GM12878 (cell line): ENCODE measurements at regions not wholly inside any gene's neighbourhood (a gene's known extent, or its start where the extent isn't known, plus 50 kb on each side); places are given as distances from the start of the nearest gene placed in this dataset.

Experiments
- ATAC-seq: fragments of 200-7000 bp; cut with Tn5 transposase; 3 replicates; pipeline ENCODE4 v1.9.1; 2020; ENCODE audit warnings: mild to moderate bottlenecking, moderate library complexity
- BruUV-seq: library from RNA; stranded (reverse); fragments of 400-500 nt; replicated peaks from 2 replicates; lab custom pipeline; 2021; lab: Mats Ljungman, UMichigan
- CTCF ChIA-PET: fragments of 300-600 bp; sonication (Branson Sonifier 250); formaldehyde crosslinking; extraction: SDS; loops from one replicate; lab custom pipeline; 2021; ENCODE audit warnings: inconsistent platforms; lab: Yijun Ruan, JAX
- POLR2A ChIA-PET: fragments of 350-600 bp; formaldehyde crosslinking; extraction: SDS; loops from one replicate; lab custom pipeline; 2021; ENCODE audit warnings: inconsistent platforms; lab: Charles Lee
- RAD21 ChIA-PET: fragments of 300-600 bp; sonication (Branson Sonifier 250); formaldehyde crosslinking; loops from one replicate; lab custom pipeline; 2023; ENCODE audit warnings: antibody characterized with exemption; ENCODE audit not compliant: unreplicated experiment; lab: Charles Lee
- SMC1A ChIA-PET: fragments of 300-600 bp; sonication (Branson Sonifier 250); formaldehyde crosslinking; loops from one replicate; lab custom pipeline; 2023; ENCODE audit not compliant: unreplicated experiment, uncharacterized antibody; lab: Charles Lee
- DNase-seq: peaks from one replicate; pipeline ENCODE4 v3.0.0-alpha.2; 2011; ENCODE audit warnings: low read depth, low spot score
- FAIRE-seq: peaks from 3 replicates; lab custom pipeline; 2011; peaks lifted over from hg19 to GRCh38; lab: Jason Lieb, UNC
- H2AFZ ChIP-seq: 2 replicates; pipeline ENCODE4 v1.6.0; 2011; ENCODE audit warnings: low read depth, low read length, control low read depth; ENCODE audit not compliant: control insufficient read depth
- H3K27ac ChIP-seq: 2 replicates; pipeline ENCODE4 v1.5.1; 2011; ENCODE audit warnings: control low read depth; ENCODE audit not compliant: control insufficient read depth, insufficient read depth
- H3K27me3 ChIP-seq, 2 experiments: replicated peaks in 1 of 2; 2 replicates each; pipeline versions ENCODE4 v1.6.0 to v1.6.1; 2011; ENCODE audit warnings: low read length in 1 of 2; ENCODE audit not compliant: control insufficient read depth in 2 of 2, insufficient read depth in 2 of 2
- H3K36me3 ChIP-seq, 2 experiments: 2 replicates each; pipeline ENCODE4 v1.5.1; 2011; ENCODE audit warnings: low read length in 1 of 2; ENCODE audit not compliant: control insufficient read depth in 2 of 2, insufficient read depth in 2 of 2
- H3K4me1 ChIP-seq: 2 replicates; pipeline ENCODE4 v1.6.1; 2011; ENCODE audit warnings: mild to moderate bottlenecking, low read length, moderate library complexity, mixed read lengths; ENCODE audit not compliant: control insufficient read depth, insufficient read depth
- H3K4me2 ChIP-seq: 2 replicates; pipeline ENCODE4 v1.6.0; 2011; ENCODE audit warnings: control low read depth; ENCODE audit not compliant: control insufficient read depth, insufficient read depth
- H3K4me3 ChIP-seq: fragments of 200-600 bp; sonication (generic); 2 replicates; pipeline ENCODE4 v1.5.1; 2016
- H3K79me2 ChIP-seq: 2 replicates; pipeline ENCODE4 v1.6.0; 2011; ENCODE audit warnings: low read length; ENCODE audit not compliant: control insufficient read depth, insufficient read depth
- H3K9ac ChIP-seq: 2 replicates; pipeline ENCODE4 v1.8.0; 2011; ENCODE audit warnings: low read length, control low read depth, mixed read lengths; ENCODE audit not compliant: control insufficient read depth, insufficient read depth
- H3K9me3 ChIP-seq: replicated peaks from 3 replicates; pipeline ENCODE4 v1.5.1; 2011; ENCODE audit warnings: mild to moderate bottlenecking, low read length; ENCODE audit not compliant: control insufficient read depth, insufficient read depth
- H4K20me1 ChIP-seq: 2 replicates; pipeline ENCODE4 v1.6.0; 2011; ENCODE audit not compliant: control insufficient read depth, insufficient read depth
- BHLHE40 ChIP-seq, 2 experiments: fragments of 450-650 bp in 1 of 2; IDR thresholded peaks; 2 replicates each; pipeline ENCODE4 v1.6.1; 2011 to 2017; ENCODE audit warnings: low read depth in 2 of 2, borderline replicate concordance in 1 of 2, improper control_type of control experiment in 1 of 2, low read length in 1 of 2, mild to moderate bottlenecking in 1 of 2
- MEF2B ChIP-seq: fragments of 450-650 bp; IDR thresholded peaks from 2 replicates; pipeline ENCODE4 v1.6.1; 2018; ENCODE audit warnings: mild to moderate bottlenecking, moderate library complexity; ENCODE audit not compliant: partially characterized antibody, poor library complexity, severe bottlenecking
- WGBS: methylation state at CpG from one replicate; pipeline ENCODE4 v1.1.6; 2016; ENCODE audit warnings: low lambda C conversion rate; ENCODE audit not compliant: insufficient replicate concordance, insufficient coverage; ENCODE audit errors: missing lambda C conversion rate; 5-methylcytosine and 5-hydroxymethylcytosine counted together
- in situ Hi-C: fragments of 300-500 bp; cut with MboI; formaldehyde crosslinking; loops from 9 replicates; pipeline ENCODE4 v1.14.3; 2018; ENCODE audit warnings: mixed read lengths
- intact Hi-C: fragments of 100-400 bp; cut with micrococcal nuclease; formaldehyde crosslinking; loops from one replicate; pipeline ENCODE4 v1.14.2; 2022; ENCODE audit not compliant: unreplicated experiment
- TF ChIP-seq, protein P1 (sequence below): fragments of 450-650 bp; IDR thresholded peaks from 2 replicates; pipeline ENCODE4 v1.6.1; 2018; ENCODE audit warnings: borderline replicate concordance, mild to moderate bottlenecking; ENCODE audit not compliant: partially characterized antibody

DNA sequence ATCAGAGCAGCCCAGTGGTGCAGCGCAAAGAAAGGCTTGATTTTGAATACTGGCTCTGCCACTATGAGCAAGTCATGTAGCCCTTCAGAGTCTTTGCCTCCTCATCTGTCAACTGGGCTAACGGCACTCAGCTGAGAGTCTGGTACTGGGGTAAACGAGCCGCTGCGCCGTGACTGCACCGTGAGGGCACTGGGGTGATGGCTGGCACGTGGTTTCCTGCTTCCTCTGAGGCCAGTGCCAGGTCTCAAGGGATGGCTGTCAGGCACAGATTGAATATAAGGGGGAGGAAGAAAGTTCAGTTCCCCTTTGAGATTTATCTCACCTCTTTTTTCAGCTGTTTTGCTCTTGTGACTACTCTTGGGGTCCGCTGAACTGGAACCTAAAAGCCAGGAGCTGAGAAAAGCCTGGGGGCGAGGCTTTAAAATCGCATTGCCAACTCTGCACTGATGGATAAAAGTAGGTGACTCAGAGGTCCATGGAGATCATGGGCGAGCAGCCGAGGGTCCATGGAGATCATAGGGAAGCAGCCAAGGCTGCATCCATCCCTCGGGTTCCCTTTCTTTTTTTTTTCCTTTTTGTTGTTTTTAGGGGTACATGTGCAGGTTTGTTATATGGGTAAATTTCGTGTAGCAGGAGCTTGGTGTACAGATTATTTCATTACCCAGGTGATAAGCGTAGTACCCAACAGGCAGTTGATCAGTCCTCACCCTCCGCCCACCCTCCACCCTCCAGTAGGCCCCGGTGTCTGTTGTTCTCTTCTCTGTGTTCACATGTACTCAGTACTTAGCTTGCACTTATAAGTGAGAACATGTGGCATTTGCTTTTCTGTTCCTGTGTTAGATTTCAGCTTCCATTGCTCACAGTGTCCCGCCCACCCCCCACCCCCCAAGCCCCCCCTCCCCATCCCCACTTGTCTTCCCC, 114.3 kb downstream of the SPP2 start:
- Histone ChIP-seq H3K36me3 (no peaks in the 10 kb centered on the region), H3K4me3 (no peak overlapping the region), H4K20me1 (no peaks in the 10 kb centered on the region), H3K9ac (no peak overlapping the region), H3K27me3 (no peaks in the 10 kb centered on the region), H3K4me2 (no peak overlapping the region), H3K4me1 (no peaks in the 10 kb centered on the region), H3K27ac (no peak overlapping the region), H3K79me2 (no peaks in the 10 kb centered on the region), H3K9me3 (no peaks in the 10 kb centered on the region), H2AFZ (no peak overlapping the region)
- ChIA-PET POLR2A (no interaction called here), SMC1A (no interaction called here), RAD21 (no interaction called here), CTCF (no interaction called here)
- ATAC-seq, result peak; percentile 72
- TF ChIP-seq MEF2B (peak; percentile 35), BHLHE40 (IDR thresholded peaks at IDR 0.05; ENCODE audit: borderline replicate concordance in 1 of 2, low read depth in 2 of 2, low read length in 1 of 2) (peak in 1 of 2 experiments; percentile 40; a peak in 2 of 4 replicates)
- TF ChIP-seq, protein P1, sequence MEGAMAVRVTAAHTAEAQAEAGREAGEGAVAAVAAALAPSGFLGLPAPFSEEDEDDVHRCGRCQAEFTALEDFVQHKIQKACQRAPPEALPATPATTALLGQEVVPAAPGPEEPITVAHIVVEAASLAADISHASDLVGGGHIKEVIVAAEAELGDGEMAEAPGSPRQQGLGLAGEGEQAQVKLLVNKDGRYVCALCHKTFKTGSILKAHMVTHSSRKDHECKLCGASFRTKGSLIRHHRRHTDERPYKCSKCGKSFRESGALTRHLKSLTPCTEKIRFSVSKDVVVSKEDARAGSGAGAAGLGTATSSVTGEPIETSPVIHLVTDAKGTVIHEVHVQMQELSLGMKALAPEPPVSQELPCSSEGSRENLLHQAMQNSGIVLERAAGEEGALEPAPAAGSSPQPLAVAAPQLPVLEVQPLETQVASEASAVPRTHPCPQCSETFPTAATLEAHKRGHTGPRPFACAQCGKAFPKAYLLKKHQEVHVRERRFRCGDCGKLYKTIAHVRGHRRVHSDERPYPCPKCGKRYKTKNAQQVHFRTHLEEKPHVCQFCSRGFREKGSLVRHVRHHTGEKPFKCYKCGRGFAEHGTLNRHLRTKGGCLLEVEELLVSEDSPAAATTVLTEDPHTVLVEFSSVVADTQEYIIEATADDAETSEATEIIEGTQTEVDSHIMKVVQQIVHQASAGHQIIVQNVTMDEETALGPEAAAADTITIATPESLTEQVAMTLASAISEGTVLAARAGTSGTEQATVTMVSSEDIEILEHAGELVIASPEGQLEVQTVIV, result no peak
- BruUV-seq, result no TSS peak
- intact Hi-C loops (no loop called here), in situ Hi-C loops (no loop called here)
- WGBS, result 15% methylated on average over 18 of the region's 19 CpGs
- FAIRE-seq, result no peak
- peak; percentile 9 for DNase-seq
